Esophagus muscularis mucosa (tissue), 4 donors: ENCODE measurements at regions not wholly inside any gene's neighbourhood (a gene's known extent, or its start where the extent isn't known, plus 50 kb on each side); places are given as distances from the start of the nearest gene placed in this dataset.

ENCODE experiments used
- EP300 ChIP-seq: sonication (generic); formaldehyde crosslinking; IDR thresholded peaks from one replicate; pipeline ENCODE4 v1.6.1; 2017; ENCODE audit warnings: antibody characterized with exemption
- POLR2A ChIP-seq: fragments of 450-650 bp; IDR thresholded peaks from one replicate; pipeline ENCODE4 v1.6.1; 2017; ENCODE audit warnings: antibody characterized with exemption, moderate library complexity, mild to moderate bottlenecking, low read depth
- TF ChIP-seq, protein P1 (sequence below), 3 experiments: fragments of 200-600 bp in 2 of 3; fragments of 450-650 bp in 1 of 3; sonication (generic) in 2 of 3; IDR thresholded peaks; one replicate each; pipeline ENCODE4 v1.5.1; 2017 to 2019; ENCODE audit warnings: antibody characterized with exemption in 3 of 3, mild to moderate bottlenecking in 2 of 3, moderate library complexity in 1 of 3

GRCh38 chr12:107418981-107419380, 266.6 kb upstream of the PWP1 start:
- TF ChIP-seq, protein P1, sequence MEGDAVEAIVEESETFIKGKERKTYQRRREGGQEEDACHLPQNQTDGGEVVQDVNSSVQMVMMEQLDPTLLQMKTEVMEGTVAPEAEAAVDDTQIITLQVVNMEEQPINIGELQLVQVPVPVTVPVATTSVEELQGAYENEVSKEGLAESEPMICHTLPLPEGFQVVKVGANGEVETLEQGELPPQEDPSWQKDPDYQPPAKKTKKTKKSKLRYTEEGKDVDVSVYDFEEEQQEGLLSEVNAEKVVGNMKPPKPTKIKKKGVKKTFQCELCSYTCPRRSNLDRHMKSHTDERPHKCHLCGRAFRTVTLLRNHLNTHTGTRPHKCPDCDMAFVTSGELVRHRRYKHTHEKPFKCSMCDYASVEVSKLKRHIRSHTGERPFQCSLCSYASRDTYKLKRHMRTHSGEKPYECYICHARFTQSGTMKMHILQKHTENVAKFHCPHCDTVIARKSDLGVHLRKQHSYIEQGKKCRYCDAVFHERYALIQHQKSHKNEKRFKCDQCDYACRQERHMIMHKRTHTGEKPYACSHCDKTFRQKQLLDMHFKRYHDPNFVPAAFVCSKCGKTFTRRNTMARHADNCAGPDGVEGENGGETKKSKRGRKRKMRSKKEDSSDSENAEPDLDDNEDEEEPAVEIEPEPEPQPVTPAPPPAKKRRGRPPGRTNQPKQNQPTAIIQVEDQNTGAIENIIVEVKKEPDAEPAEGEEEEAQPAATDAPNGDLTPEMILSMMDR (IDR thresholded peaks at IDR 0.05) = no peak
- TF ChIP-seq POLR2A (no peak), EP300 (no peak)
